Uterus (tissue), 2 donors: ENCODE measurements at regions not wholly inside any gene's neighbourhood (a gene's known extent, or its start where the extent isn't known, plus 50 kb on each side); places are given as distances from the start of the nearest gene placed in this dataset.

Source experiments
- CTCF ChIP-seq, 4 experiments: fragments of 200-600 bp in 2 of 4; fragments of 450-650 bp in 2 of 4; sonication (generic) in 2 of 4; IDR thresholded peaks; one replicate each; pipeline ENCODE4 v1.5.1; 2016 to 2019; ENCODE audit warnings: antibody characterized with exemption in 4 of 4, mild to moderate bottlenecking in 2 of 4, moderate library complexity in 1 of 4
- POLR2A ChIP-seq, 2 donors: fragments of 450-650 bp; IDR thresholded peaks; one replicate each; pipeline ENCODE4 v1.6.1; 2016; ENCODE audit warnings: antibody characterized with exemption in 2 of 2, mild to moderate bottlenecking in 1 of 2, moderate library complexity in 1 of 2

- no peak for TF ChIP-seq POLR2A (IDR thresholded peaks at IDR 0.05)
- TF ChIP-seq CTCF (IDR thresholded peaks at IDR 0.05) = no peak
Observed at GRCh38 chr1:157226739-157227138, 88.5 kb upstream of the ETV3 start.
